ENCODE measurements at regions not wholly inside any gene's neighbourhood (a gene's known extent, or its start where the extent isn't known, plus 50 kb on each side); places are given as distances from the start of the nearest gene placed in this dataset.

GRCh38 chrX:88612870-88613329 lies 134.1 kb upstream of the CPXCR1 start:
- TF ChIP-seq ZNF331 (CRISPR knock-in tag; IDR thresholded peaks at IDR 0.05; ENCODE audit: low read depth) (no peak), ZNF114 (CRISPR knock-in tag; IDR thresholded peaks at IDR 0.05) (no peak), ZNF462 (CRISPR knock-in tag; IDR thresholded peaks at IDR 0.05) (no peak), EZH2 (IDR thresholded peaks at IDR 0.05; ENCODE audit: low read depth, unreplicated experiment) (no peak), EZH2phosphoT487 (IDR thresholded peaks at IDR 0.05; ENCODE audit: unreplicated experiment) (no peak), JUNB (IDR thresholded peaks at IDR 0.05; ENCODE audit: unreplicated experiment) (no peak), REST (IDR thresholded peaks at IDR 0.05; ENCODE audit: unreplicated experiment) (no peak), CTCF (conservative IDR thresholded peaks at IDR 0.05; ENCODE audit: low read depth in 2 of 2) (no peak), NANOG (IDR thresholded peaks at IDR 0.05; ENCODE audit: borderline replicate concordance) (no peak), POLR2AphosphoS5 (IDR thresholded peaks at IDR 0.05; ENCODE audit: low read depth) (no peak), ETS1 (IDR thresholded peaks at IDR 0.05) (no peak), STAT1 (IDR thresholded peaks at IDR 0.05; ENCODE audit: unreplicated experiment) (no peak), CREB1 (CRISPR knock-in tag; IDR thresholded peaks at IDR 0.05; ENCODE audit: low read depth) (no peak)
- H2AFZ ChIP-seq, result no peak overlapping the region
- H3K36me3 ChIP-seq (ENCODE audit: insufficient read depth), result no peaks in the 10 kb centered on the region
- no peak overlapping the region for H3K4me2 ChIP-seq
- Mint-ChIP-seq H3K27me3 (ENCODE audit: insufficient read depth, low read depth, poor library complexity) (no peaks in the 10 kb centered on the region), H3K4me3 (no peak overlapping the region), H3K27ac (no peak overlapping the region), H3K9me3 (peaks cover 4% of the 10 kb centered on the region; the same call in 1 of the 3 replicates), H3K36me3 (ENCODE audit: low read depth) (no peaks in the 10 kb centered on the region; the same call in 2 of the 3 replicates), H3K4me1 (peaks cover 4% of the 10 kb centered on the region; the same call in 1 of the 3 replicates)
- H3K27me3 ChIP-seq (ENCODE audit: insufficient read depth), result no peaks in the 10 kb centered on the region
- no peaks in the 10 kb centered on the region for H3K9me2 ChIP-seq (ENCODE audit: insufficient read depth)
- H3K4me3 ChIP-seq, result no peak overlapping the region
- H3K4me1 ChIP-seq (ENCODE audit: insufficient read depth), result no peaks in the 10 kb centered on the region
- H3F3A ChIP-seq (replicated peaks; ENCODE audit: low read depth), result no peaks in the 10 kb centered on the region
- H3K79me2 ChIP-seq (replicated peaks; ENCODE audit: insufficient read depth), result no peaks in the 10 kb centered on the region
- H3K27ac ChIP-seq (ENCODE audit: low read depth), result no peak overlapping the region
- peak; percentile 45 for ATAC-seq
- H4K20me1 ChIP-seq (replicated peaks; ENCODE audit: insufficient read depth), result no peaks in the 10 kb centered on the region
- DNase-seq (ENCODE audit: low spot score), result no peak

Data from GM23338 (cell line).